ENCODE measurements at regions not wholly inside any gene's neighbourhood (a gene's known extent, or its start where the extent isn't known, plus 50 kb on each side); places are given as distances from the start of the nearest gene placed in this dataset.

GRCh38 chr4:187256897-187257296 lies 533.2 kb upstream of the FAT1 start:
- no peak for TF ChIP-seq CTCF (IDR thresholded peaks at IDR 0.05)
- TF ChIP-seq EZH2 (IDR thresholded peaks at IDR 0.05): no peak
- no peak for TF ChIP-seq EZH2phosphoT487 (IDR thresholded peaks at IDR 0.05)

All from neural progenitor cell (in vitro differentiated cells).